WI38 (cell line): ENCODE measurements at regions not wholly inside any gene's neighbourhood (a gene's known extent, or its start where the extent isn't known, plus 50 kb on each side); places are given as distances from the start of the nearest gene placed in this dataset.

Experiments used
- H3K4me3 ChIP-seq: 2 replicates; pipeline ENCODE4 v1.5.1; 2011; ENCODE audit warnings: low read depth, mild to moderate bottlenecking, control low read depth, low read length
- CTCF ChIP-seq: IDR thresholded peaks from 2 replicates; pipeline ENCODE4 v1.5.1; 2012; ENCODE audit warnings: low read depth, mild to moderate bottlenecking, control low read depth, low read length

DNA sequence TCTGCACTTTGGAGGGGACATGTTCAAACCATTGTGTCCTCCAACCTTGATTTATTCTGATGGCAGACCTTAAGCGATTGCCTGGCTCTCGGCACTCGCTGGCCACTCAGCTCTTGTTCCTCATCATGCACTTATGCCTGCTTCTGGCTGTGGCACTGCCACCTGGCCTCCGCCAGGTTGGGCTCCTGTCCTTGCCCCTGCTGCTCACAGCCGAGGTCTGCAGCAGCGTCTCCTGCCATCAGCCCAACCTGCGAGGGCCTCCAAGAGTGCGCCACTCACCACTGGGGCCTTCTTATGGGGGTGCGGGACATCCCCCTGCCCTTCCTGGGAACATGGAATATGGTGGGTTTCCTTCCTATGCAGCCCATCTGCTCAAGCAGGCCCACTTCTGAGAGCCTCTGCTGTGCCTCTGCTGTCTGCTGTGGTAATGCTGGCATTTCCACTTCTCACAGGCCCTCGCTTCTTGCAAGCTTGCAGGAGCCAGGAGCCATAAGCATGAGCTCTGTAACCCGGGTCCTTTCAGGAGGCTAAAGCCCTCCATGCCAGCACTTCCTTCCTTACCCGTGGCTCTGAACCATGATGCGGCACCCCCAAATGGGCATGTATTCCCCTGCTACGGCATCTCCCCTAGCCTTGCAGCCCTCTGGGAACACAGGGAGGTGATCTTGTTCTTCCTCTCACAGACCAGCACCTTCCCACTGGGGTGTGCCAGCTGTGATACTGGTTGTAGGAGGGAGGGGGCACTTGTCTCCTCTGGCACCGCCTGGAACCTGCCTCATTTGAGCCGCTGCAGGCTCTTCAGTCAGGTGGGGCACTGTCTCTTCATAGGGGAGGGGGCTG, 58.6 kb upstream of the HS6ST1 start:
- H3K4me3 ChIP-seq, result no peak overlapping the region
- no peak for TF ChIP-seq CTCF

GRCh38 chr2:128378231-128379020, 59.8 kb upstream of the HS6ST1 start:
- no peak overlapping the region for H3K4me3 ChIP-seq
- no peak for TF ChIP-seq CTCF

DNA sequence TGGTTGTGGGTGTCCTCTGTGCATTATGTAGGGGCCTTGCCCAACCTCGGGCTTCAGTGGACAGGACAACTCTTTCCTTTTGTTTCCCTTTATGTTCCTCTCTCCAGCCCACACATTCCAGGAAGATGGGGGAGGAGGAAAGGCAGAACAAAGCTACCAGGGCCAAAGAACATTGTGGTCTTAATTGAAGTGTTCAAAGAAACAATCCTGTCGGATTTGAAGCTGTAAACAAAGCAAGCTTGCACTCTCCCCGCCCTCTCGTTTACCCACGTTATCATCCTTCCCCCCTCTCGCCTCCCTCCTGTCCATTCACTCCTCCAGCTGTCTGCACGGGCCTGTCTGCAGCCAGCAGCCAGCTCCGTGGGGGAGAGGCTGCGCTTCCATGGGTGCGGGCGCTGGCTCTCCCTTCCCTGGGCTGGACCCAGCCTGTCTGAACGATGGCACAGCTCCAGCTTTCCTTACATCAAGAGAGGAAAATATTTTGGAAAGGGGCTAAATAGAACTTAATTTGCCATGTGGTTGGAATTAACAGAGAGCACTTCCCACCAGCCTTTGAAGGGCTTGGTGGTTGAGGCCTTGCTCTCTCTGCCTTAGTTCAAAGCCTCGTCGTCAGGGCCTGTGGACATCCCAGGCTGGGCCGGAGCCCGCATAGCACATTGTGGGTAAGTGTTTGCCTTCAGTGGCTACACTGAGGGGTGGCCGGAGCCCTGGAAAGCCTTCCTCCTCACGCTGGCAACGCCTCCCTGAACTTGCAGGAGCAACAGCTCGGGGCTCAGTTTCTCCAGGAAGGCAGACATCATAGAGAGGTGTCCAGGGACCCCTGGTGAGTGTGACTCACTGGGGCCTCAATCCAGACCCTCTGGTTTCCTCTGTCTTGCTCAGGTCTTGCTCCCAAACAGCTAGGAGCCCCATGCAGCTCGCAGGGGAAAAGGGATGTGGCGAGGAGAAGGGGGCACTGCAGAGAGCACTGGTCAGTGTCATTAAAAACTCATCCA, 60.6 kb upstream of the HS6ST1 start:
- no peak for TF ChIP-seq CTCF
- H3K4me3 ChIP-seq, result no peak overlapping the region

DNA sequence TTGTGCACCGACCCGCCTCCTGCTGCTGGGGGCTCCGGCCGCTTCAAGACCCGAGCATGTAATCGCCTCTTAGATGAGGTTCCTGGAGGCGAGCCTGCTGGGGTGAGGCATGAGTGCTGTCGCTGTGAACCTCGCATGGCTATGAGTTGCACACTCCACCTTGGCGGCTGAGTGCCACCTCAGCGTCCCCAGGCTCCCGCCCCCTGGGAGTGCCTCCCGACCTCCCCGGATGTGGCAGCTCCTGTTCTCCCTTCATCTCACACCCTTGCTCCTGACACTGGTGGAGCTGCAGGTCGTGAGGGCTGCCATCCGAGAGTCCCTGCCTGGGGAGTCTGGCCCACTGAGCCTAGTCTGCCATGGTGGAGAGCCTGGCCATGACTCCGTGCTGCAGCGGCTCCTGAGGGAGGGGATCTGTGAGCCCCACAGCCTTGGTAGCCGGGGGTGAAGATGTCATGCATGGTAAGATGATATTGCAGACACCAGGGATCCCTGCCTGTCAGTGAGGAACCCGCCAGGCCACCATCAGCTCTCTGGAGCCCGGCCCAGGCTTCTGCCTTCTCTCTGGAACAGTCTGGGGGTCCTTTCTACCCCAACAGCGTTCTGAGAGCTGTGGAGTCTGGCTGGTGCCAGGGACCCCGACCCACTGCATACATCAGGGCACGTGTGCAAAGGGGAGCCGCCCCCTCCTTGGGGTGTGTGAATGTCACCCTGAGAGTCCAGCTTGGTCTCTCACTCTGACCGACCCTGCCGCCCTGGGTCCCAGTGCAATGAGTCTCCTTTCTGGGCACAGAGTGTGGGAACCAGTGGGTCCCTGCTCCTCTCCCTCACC, 61.6 kb upstream of the HS6ST1 start:
- no peak for TF ChIP-seq CTCF
- H3K4me3 ChIP-seq, result no peak overlapping the region

DNA sequence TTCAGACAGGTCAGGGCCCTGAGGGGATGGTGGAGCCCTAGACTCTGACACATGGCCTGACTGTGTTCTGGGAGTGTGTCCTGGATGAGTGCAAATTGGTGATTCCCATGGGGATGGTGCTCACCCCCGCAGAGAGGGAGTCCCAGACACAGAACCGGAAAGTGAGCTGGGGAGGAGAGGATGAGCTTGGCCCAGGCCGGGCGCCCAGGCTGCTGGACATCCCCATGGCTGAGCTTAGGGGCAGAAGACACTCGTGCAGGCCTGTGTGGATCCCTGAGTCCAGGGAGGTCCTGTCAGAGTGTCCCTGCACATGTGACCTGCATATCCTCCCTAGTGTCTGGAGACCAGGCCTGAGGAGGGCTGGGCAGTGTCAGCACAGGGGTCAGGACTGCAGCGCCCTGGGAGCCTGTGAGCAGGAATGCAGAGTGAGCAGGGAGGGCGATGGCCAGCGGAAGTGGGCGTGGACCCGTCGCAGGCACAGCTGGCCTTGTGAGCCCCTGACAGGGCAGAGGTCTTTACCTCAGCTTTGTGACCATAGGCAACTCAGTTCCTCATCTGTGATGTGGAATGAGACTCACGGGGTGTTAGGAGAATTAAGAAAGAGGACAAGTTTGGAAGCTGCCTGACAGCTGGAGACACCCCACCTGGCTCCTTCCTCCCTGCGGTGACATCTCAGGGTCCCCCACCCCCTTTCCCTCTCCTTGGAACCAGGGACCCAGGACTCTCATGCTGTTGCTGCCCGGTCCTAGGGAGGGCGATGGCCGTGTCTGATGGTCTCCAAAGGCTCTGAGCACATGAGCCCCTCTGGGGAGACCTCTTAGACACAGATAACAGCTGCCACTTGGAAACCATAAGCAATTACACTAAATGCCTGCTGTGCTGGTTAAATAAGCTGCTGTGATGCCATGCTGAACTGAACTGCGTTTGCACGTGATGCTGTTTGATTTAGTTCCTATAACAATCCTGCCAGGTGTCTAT, 62.6 kb upstream of the HS6ST1 start:
- TF ChIP-seq CTCF, result no peak
- H3K4me3 ChIP-seq, result no peak overlapping the region
